ENCODE measurements at regions not wholly inside any gene's neighbourhood (a gene's known extent, or its start where the extent isn't known, plus 50 kb on each side); places are given as distances from the start of the nearest gene placed in this dataset.

DNA sequence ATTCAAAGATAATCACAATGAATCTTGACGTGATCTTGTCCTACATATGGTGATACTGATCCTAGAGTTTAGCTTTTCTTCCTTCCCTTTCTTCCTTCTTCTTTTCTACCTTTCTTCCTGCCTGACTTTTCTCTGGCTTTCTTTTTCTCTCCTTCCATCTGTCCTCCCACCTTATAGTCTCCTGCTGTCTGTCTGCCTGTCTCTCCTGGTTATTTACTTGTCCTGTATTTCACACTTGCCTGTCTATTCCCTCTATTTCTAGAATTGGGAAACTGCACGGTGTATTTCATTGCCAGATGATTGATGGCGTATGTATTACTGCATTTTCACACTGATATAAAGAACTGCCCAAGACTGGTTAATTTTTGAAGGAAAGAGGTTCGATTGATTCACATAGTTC lies 718.1 kb upstream of the CDH6 start:
- Histone ChIP-seq H3K4me1 (ENCODE audit: control insufficient read depth, extremely low read depth, insufficient read depth, low read length) (no peaks in the 10 kb centered on the region), H2AFZ (ENCODE audit: low read depth, low read length) (no peak overlapping the region), H3K9ac (replicated peaks; ENCODE audit: extremely low read depth, insufficient read depth, low read length) (no peak overlapping the region), H3K4me3 (replicated peaks in 1 of 3; ENCODE audit: insufficient read depth in 1 of 3, low read depth in 1 of 3, low read length in 3 of 3) (no peak overlapping the region), H3K4me2 (ENCODE audit: insufficient read depth, low read length) (no peak overlapping the region), H3K36me3 (ENCODE audit: control insufficient read depth in 2 of 2, extremely low read depth in 1 of 2, insufficient read depth in 2 of 2, low read length in 2 of 2) (no peaks in the 10 kb centered on the region), H4K20me1 (replicated peaks; ENCODE audit: control insufficient read depth, extremely low read depth, insufficient read depth, low read length) (no peaks in the 10 kb centered on the region), H3K9me1 (replicated peaks; ENCODE audit: control insufficient read depth, extremely low read depth, insufficient read depth, low read length) (no peaks in the 10 kb centered on the region), H3K27me3 (ENCODE audit: control insufficient read depth in 2 of 2, insufficient read depth in 2 of 2, low read length in 2 of 2) (no peaks in the 10 kb centered on the region), H3K79me2 (ENCODE audit: control insufficient read depth, insufficient read depth, low read length) (no peaks in the 10 kb centered on the region), H3K9me3 (replicated peaks; ENCODE audit: control insufficient read depth, insufficient read depth, low read length) (peaks cover 2% of the 10 kb centered on the region), H3K27ac (ENCODE audit: insufficient read depth, low read depth, low read length) (no peak overlapping the region)
- intact Hi-C loops (cut with micrococcal nuclease) (no loop called here), dilution Hi-C loops (cut with MboI; ENCODE audit: extremely low pct_ligation_motif_present, low sequenced_read_pairs) (no loop called here)
- no peak for DNase-seq (ENCODE audit: low read depth, low spot score)
- CTCF ChIA-PET = no interaction called here
- no peak for TF ChIP-seq FOS (IDR thresholded peaks at IDR 0.05; ENCODE audit: borderline replicate concordance, insufficient read depth, low read length)
- no peak for TF ChIP-seq POLR2A (IDR thresholded peaks at IDR 0.05; ENCODE audit: low read depth, low read length)
- no peak for TF ChIP-seq JUN (IDR thresholded peaks at IDR 0.05; ENCODE audit: borderline replicate concordance, insufficient read depth, insufficient read length, low read depth)
- TF ChIP-seq, protein P1, sequence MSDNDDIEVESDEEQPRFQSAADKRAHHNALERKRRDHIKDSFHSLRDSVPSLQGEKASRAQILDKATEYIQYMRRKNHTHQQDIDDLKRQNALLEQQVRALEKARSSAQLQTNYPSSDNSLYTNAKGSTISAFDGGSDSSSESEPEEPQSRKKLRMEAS (IDR thresholded peaks at IDR 0.05; ENCODE audit: insufficient read depth, insufficient read length) = no peak
- TF ChIP-seq, protein P2, sequence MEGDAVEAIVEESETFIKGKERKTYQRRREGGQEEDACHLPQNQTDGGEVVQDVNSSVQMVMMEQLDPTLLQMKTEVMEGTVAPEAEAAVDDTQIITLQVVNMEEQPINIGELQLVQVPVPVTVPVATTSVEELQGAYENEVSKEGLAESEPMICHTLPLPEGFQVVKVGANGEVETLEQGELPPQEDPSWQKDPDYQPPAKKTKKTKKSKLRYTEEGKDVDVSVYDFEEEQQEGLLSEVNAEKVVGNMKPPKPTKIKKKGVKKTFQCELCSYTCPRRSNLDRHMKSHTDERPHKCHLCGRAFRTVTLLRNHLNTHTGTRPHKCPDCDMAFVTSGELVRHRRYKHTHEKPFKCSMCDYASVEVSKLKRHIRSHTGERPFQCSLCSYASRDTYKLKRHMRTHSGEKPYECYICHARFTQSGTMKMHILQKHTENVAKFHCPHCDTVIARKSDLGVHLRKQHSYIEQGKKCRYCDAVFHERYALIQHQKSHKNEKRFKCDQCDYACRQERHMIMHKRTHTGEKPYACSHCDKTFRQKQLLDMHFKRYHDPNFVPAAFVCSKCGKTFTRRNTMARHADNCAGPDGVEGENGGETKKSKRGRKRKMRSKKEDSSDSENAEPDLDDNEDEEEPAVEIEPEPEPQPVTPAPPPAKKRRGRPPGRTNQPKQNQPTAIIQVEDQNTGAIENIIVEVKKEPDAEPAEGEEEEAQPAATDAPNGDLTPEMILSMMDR (IDR thresholded peaks at IDR 0.05; ENCODE audit: extremely low read depth in 1 of 2, insufficient read depth in 1 of 2, low read depth in 1 of 2, low read length in 2 of 2) = no peak
- no peak for TF ChIP-seq EZH2 (IDR thresholded peaks at IDR 0.05; ENCODE audit: borderline replicate concordance, low read depth, low read length, severe bottlenecking)
- TF ChIP-seq GATA2 (IDR thresholded peaks at IDR 0.05; ENCODE audit: insufficient read depth, insufficient read length, low read depth, low read length) = no peak
- TF ChIP-seq MYC (IDR thresholded peaks at IDR 0.05; ENCODE audit: low read depth, low read length) = no peak
- no peak for TF ChIP-seq POLR2AphosphoS5 (IDR thresholded peaks at IDR 0.05; ENCODE audit: insufficient read depth, low read depth, low read length)
- POLR2A ChIA-PET = no interaction called here
- FAIRE-seq = no peak
- BruUV-seq (replicated peaks) = no TSS peak

Measured in endothelial cell of umbilical vein (primary cell).